SK-MEL-5 (cell line): ENCODE measurements at regions not wholly inside any gene's neighbourhood (a gene's known extent, or its start where the extent isn't known, plus 50 kb on each side); places are given as distances from the start of the nearest gene placed in this dataset.
"Not testable (repeated sequence)": the region's sequence is repeated elsewhere in the genome, so short reads cannot be mapped to it uniquely, and the experiment has no call there.

Experiments used
- DNase-seq: peaks from one replicate; pipeline ENCODE4 v3.0.0-alpha.2; 2016; ENCODE audit warnings: low read depth, low spot score
- in situ Hi-C: cut with HindIII; loops from 2 replicates; pipeline ENCODE4 v1.10.0; 2016; ENCODE audit warnings: low sequenced_read_pairs, high pct_unique_total_duplicates, low pct_unique_long_range_greater_than_20kb

DNA sequence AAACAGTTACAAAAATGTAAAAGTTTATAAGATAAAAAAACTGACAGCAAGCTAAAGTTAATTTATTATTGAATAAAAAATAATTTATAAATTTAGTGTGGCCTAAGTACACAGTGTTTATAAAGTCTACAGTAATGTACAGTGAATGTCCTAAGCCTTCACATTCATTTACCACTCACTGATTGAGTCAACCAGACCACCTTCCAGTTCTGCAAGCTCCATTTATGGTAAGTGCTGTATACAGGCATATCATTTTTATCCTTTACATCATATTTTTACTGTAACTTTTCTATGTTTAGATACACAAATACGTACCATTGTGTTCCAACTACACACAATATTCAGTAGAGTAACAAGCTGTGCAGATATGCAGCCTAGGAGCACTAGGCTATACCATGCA is 184.2 kb upstream of the LRATD1 start:
- no peak for DNase-seq
- in situ Hi-C loops: no loop called here

DNA sequence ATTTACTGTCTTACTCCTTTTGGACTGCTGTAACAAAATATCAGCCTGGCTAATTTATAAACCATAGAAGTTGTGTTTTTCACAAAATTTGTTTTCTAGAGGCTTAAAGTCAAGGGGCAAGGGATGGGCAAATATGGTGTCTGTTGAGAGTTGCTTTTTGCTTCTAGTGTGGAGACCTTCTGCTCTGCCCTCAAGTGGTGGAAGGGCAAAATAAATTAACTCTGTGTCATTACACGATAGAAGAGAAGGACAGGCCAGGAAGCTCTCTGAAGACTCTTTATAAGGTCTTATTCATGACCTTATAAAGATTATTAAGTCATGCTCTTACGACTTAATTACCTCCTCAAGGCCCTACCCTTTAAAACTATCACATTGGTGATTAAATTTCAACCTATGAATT is 181.2 kb upstream of the LRATD1 start:
- in situ Hi-C loops: no loop called here
- DNase-seq: peak; percentile 45

DNA sequence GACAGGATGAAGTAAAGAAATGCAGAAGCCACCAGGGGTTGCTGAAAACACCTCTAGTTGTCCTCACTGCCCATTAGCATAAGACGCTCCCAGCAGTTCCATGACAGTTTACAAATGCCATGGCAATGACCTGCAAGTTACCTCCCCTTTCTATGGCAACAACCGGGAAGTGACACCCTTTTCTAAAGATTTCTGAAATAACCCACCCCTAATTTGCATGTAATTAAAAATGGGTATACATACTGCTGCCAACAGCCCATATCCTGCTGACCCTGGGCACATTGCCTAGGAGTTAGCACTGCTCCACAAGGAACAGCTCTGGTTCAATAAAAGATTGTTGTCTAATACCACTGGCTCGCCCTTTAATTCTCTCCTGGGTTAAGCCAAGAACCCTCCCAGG is 178.3 kb upstream of the LRATD1 start:
- in situ Hi-C loops: no loop called here

DNA sequence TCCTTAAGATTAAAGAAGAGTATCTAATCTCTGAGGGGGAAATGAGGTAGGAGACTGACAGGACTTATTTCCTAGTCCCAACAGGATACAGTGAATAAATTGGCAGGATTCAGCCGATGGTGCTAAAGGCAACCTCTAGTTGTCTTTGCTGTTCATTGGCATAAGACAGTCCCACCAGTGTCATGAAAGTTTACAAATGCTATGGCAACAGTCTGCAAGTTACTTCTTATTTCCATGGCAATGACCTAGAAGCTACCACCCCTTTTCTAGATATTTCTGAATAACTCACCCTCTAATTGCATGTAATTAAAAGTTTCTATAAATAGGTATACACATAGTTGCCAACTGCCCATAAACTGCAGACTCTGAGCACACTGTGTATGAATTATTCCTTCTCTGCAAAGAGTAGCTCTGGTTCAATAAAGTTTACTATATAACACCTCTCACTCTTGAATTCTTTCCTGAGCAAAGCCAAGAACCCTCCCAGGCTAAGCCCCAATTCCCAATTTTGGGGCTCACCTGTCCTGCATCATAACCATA is 172.7 kb upstream of the LRATD1 start:
- no peak for DNase-seq
- in situ Hi-C loops: no loop called here

More for the DNA sequence above, 178.3 kb upstream of the LRATD1 start:
- DNase-seq: no peak

GRCh38 chr2:14475994-14476393 is 156.5 kb upstream of the LRATD1 start:
- no peak for DNase-seq
- in situ Hi-C loops: no loop called here

DNA sequence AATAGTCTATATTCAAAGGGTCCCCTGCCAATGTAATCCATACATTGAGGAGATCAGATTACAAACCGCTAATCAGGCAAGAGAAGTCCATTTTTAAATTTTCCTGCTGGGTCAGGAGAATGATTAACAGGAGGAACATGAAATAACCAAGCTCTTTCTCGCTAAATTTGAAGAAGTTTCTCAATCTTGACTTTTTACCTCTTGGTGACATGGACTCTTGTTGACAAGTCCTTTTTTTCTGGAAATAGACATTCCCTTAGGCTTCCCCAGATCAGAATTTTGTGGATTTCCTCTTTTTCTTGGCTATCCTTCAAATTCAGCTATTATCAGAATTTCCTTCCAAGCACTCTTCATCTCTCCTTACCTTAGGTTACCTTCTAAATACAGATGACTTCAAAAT is 153.0 kb upstream of the LRATD1 start:
- in situ Hi-C loops: no loop called here

GRCh38 chr2:14480120-14480519 is 152.4 kb upstream of the LRATD1 start:
- no peak for DNase-seq

More for the DNA sequence above, 153.0 kb upstream of the LRATD1 start:
- DNase-seq: no peak

GRCh38 chr2:14480906-14481305 is 151.6 kb upstream of the LRATD1 start:
- DNase-seq: no peak
- in situ Hi-C loops: no loop called here

More at GRCh38 chr2:14480120-14480519, 152.4 kb upstream of the LRATD1 start:
- in situ Hi-C loops: no loop called here

- DNase-seq: no peak
- in situ Hi-C loops: no loop called here
Measured at GRCh38 chr2:14492920-14493503, 139.5 kb upstream of the LRATD1 start.

- DNase-seq: no peak
- in situ Hi-C loops: no loop called here
Measured at GRCh38 chr2:14494759-14495158, 137.8 kb upstream of the LRATD1 start.

GRCh38 chr2:14501061-14501460 is 131.5 kb upstream of the LRATD1 start:
- in situ Hi-C loops: no loop called here
- DNase-seq: no peak

DNA sequence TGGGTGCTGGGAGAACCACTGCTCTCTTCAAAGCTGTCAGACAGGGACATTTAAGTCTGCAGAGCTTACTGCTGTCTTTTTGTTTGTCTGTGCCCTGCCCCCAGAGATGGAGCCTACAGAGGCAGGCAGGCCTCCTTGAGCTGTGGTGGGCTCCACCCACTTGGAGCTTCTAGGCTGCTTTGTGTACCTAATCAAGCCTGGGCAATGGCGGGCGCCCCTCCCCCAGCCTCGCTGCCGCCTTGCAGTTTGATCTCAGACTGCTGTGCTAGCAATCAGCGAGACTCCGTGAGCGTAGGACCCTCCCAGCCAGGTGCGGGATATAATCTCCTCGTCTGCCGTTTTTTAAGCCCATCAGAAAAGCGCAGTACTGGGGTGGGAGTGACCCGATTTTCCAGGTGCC is 125.6 kb upstream of the LRATD1 start:
- DNase-seq, in situ Hi-C loops: not testable (repeated sequence)

DNA sequence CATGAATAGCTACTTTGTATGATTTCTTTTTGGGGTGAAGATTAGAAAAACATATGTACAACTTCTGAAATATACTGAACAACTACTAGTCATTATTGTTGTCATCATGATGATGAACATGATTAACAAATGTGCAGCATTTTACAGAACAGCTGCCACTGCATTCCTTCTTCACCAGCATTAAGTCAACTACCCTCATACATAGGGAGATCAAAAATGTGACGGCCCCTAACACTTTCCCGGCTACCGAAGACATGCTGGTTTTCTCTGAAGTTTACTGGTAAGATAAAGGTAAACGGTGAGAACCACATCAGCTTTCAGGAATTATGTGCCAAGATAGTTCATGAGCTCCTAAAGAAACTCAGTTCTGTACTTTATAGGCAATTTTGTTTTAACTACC is 121.0 kb upstream of the LRATD1 start:
- in situ Hi-C loops: no loop called here
- no peak for DNase-seq

DNA sequence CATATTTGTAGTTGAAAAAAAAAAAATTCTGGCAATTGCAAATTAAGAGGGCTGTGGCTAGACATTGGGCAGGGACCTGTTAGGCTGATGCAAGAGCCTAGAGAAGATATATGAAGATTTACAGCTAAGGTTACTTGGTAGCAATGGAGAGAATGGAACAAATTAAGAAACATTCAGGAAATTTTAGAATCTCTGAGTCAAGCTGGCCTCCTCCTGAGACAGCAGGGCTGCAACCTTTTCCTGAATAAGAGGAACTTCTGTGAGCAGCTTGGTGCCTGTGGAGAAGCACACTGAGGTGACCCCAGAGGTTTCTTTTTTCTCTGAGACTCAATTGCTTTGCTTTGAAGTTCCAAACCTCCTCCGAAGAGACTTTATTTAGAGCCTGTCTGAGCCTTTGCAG is 118.6 kb upstream of the LRATD1 start:
- DNase-seq: no peak
- in situ Hi-C loops: no loop called here

DNA sequence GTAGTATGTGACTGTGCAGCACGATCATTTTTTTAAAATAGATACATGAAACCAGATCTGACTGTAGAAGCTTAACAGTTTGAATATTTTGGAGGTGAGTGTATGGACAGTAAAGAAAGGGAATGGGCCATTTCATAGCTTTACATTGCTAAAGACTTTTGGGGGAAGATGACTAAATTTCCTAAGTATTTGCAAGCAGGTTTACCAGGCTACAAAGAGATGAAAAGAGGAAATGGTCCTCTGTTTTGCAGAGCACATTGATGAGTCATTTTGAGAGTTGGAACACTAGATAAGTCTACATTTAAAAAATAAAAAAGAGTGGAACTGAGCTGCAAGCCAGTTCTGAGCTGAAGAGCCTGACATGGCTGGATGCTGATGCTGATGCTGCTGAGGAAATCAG is 115.7 kb upstream of the LRATD1 start:
- DNase-seq: no peak
- in situ Hi-C loops: no loop called here

- DNase-seq: no peak
- in situ Hi-C loops: no loop called here
Measured at GRCh38 chr2:14517731-14518130, 114.8 kb upstream of the LRATD1 start.

DNA sequence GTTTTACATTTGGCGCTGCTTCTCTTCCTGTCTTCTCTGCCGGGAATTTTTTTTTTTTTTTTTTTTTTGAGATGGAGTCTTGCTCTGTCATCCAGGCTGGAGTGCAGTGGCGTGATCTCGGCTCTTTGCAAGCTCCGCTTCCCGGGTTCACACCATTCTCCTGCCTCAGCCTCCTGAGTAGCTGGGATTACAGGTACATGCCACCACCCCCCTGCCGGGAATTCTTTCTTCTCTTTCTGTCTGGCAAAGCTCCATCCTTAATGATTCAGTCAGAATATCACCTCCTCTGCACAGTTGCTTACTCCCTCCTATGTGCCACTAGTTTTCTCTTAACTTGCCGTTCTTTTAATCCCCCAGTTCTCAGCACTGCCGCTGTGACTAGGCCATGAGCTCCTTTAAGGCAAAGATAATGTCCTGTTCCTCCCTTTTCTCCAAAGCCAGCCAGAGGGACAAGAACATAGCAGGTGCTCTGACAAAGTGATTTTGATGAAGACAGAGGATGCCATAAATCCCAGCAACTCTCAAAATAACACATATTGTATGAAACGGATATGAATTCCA is 112.1 kb upstream of the LRATD1 start:
- in situ Hi-C loops: no loop called here

GRCh38 chr2:14524041-14524802 is 108.3 kb upstream of the LRATD1 start:
- no peak for DNase-seq
- in situ Hi-C loops: no loop called here

More for the DNA sequence above, 112.1 kb upstream of the LRATD1 start:
- no peak for DNase-seq

- in situ Hi-C loops: no loop called here
Measured at GRCh38 chr2:14524803-14525080, 107.8 kb upstream of the LRATD1 start.

More at GRCh38 chr2:14524803-14525080, 107.8 kb upstream of the LRATD1 start:
- no peak for DNase-seq
